HepG2 (cell line): ENCODE measurements at regions not wholly inside any gene's neighbourhood (a gene's known extent, or its start where the extent isn't known, plus 50 kb on each side); places are given as distances from the start of the nearest gene placed in this dataset.

Experiments used
- BRCA1 ChIP-seq: sonication (generic); formaldehyde crosslinking; IDR thresholded peaks from 2 replicates; pipeline ENCODE4 v1.4.0; 2020; ENCODE audit warnings: missing genetic modification reagents
- NR2F1 ChIP-seq, 2 experiments: fragments of 450-650 bp in 1 of 2; formaldehyde crosslinking in 1 of 2; IDR thresholded peaks; 2 replicates each; pipeline versions ENCODE4 v1.5.0 to v1.6.1; 2016 to 2020; ENCODE audit warnings: mild to moderate bottlenecking in 1 of 2, missing compliant biosample characterization in 1 of 2, missing genetic modification reagents in 1 of 2, moderate library complexity in 1 of 2
- RXRA ChIP-seq: sonication (generic); formaldehyde crosslinking; IDR thresholded peaks from 2 replicates; pipeline ENCODE4 v1.5.1; 2020; ENCODE audit warnings: missing genetic modification reagents
- SAFB2 ChIP-seq: sonication (generic); formaldehyde crosslinking; IDR thresholded peaks from 2 replicates; pipeline ENCODE4 v1.5.1; 2020; ENCODE audit warnings: missing genetic modification reagents, low read depth, mild to moderate bottlenecking, borderline replicate concordance
- TGIF2 ChIP-seq: IDR thresholded peaks from 2 replicates; pipeline ENCODE4 v1.6.1; 2016; ENCODE audit warnings: control low read depth, missing compliant biosample characterization
- ZNF335 ChIP-seq: sonication (generic); formaldehyde crosslinking; IDR thresholded peaks from 2 replicates; pipeline ENCODE4 v1.4.0; 2020; ENCODE audit warnings: missing genetic modification reagents
- ZNF430 ChIP-seq: sonication (generic); formaldehyde crosslinking; IDR thresholded peaks from 2 replicates; pipeline ENCODE4 v1.9.0; 2021; ENCODE audit warnings: mild to moderate bottlenecking, missing genetic modification reagents
- ZNF761 ChIP-seq: sonication (generic); formaldehyde crosslinking; conservative IDR thresholded peaks from 2 replicates; pipeline ENCODE4 v1.4.0; 2020; ENCODE audit warnings: mild to moderate bottlenecking, missing genetic modification reagents
- ZNF782 ChIP-seq: sonication (generic); formaldehyde crosslinking; IDR thresholded peaks from 2 replicates; pipeline ENCODE4 v1.4.0; 2020; ENCODE audit warnings: missing genetic modification reagents, mild to moderate bottlenecking, borderline replicate concordance
- TF ChIP-seq, protein P1 (sequence below): sonication (generic); formaldehyde crosslinking; IDR thresholded peaks from 2 replicates; pipeline ENCODE4 v1.5.0; 2020; ENCODE audit warnings: missing genetic modification reagents
- TF ChIP-seq, protein P2 (sequence below): sonication (generic); formaldehyde crosslinking; IDR thresholded peaks from 2 replicates; pipeline ENCODE4 v1.4.0; 2020; ENCODE audit warnings: missing genetic modification reagents
- TF ChIP-seq, protein P3 (sequence below): sonication (generic); formaldehyde crosslinking; IDR thresholded peaks from 2 replicates; pipeline ENCODE4 v1.8.1; 2023; ENCODE audit warnings: missing genetic modification reagents, inconsistent platforms, borderline replicate concordance

GRCh38 chr12:4858386-4858785 is 51.3 kb upstream of the KCNA1 start (continued):
- TF ChIP-seq, protein P1, sequence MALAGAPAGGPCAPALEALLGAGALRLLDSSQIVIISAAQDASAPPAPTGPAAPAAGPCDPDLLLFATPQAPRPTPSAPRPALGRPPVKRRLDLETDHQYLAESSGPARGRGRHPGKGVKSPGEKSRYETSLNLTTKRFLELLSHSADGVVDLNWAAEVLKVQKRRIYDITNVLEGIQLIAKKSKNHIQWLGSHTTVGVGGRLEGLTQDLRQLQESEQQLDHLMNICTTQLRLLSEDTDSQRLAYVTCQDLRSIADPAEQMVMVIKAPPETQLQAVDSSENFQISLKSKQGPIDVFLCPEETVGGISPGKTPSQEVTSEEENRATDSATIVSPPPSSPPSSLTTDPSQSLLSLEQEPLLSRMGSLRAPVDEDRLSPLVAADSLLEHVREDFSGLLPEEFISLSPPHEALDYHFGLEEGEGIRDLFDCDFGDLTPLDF (CRISPR knock-in tag), result no peak
- TF ChIP-seq ZNF335 (CRISPR knock-in tag) (no peak), BRCA1 (CRISPR knock-in tag) (no peak), NR2F1 (CRISPR knock-in tag; IDR thresholded peaks at IDR 0.05) (peak; percentile 16 to 64; a peak in 1 of 4 replicates), ZNF782 (CRISPR knock-in tag) (no peak), SAFB2 (no peak), TGIF2 (0 out of 2 replicates have a peak, but pooled peaks have one; percentile 31), ZNF761 (CRISPR knock-in tag) (no peak), RXRA (CRISPR knock-in tag) (peak; percentile 31; the same call in 1 of the 2 replicates), ZNF430 (CRISPR knock-in tag) (no peak)
- TF ChIP-seq, protein P2, sequence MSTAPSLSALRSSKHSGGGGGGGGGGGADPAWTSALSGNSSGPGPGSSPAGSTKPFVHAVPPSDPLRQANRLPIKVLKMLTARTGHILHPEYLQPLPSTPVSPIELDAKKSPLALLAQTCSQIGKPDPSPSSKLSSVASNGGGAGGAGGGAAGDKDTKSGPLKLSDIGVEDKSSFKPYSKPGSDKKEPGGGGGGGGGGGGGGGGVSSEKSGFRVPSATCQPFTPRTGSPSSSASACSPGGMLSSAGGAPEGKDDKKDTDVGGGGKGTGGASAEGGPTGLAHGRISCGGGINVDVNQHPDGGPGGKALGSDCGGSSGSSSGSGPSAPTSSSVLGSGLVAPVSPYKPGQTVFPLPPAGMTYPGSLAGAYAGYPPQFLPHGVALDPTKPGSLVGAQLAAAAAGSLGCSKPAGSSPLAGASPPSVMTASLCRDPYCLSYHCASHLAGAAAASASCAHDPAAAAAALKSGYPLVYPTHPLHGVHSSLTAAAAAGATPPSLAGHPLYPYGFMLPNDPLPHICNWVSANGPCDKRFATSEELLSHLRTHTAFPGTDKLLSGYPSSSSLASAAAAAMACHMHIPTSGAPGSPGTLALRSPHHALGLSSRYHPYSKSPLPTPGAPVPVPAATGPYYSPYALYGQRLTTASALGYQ (CRISPR knock-in tag), result no peak
- TF ChIP-seq, protein P3, sequence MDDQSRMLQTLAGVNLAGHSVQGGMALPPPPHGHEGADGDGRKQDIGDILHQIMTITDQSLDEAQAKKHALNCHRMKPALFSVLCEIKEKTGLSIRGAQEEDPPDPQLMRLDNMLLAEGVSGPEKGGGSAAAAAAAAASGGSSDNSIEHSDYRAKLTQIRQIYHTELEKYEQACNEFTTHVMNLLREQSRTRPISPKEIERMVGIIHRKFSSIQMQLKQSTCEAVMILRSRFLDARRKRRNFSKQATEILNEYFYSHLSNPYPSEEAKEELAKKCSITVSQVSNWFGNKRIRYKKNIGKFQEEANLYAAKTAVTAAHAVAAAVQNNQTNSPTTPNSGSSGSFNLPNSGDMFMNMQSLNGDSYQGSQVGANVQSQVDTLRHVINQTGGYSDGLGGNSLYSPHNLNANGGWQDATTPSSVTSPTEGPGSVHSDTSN (CRISPR knock-in tag), result no peak
- TF ChIP-seq, all 625 proteins: peak for 12
